GM19397 (cell line): ENCODE measurements at regions not wholly inside any gene's neighbourhood (a gene's known extent, or its start where the extent isn't known, plus 50 kb on each side); places are given as distances from the start of the nearest gene placed in this dataset.
"Not testable (repeated sequence)": the region's sequence is repeated elsewhere in the genome, so short reads cannot be mapped to it uniquely, and the experiment has no call there.

Source experiments
- ATAC-seq: cut with Tn5 transposase; IDR thresholded peaks from one replicate; pipeline ENCODE4 v1.9.1; 2021; ENCODE audit warnings: mild to moderate bottlenecking, moderate library complexity; ENCODE audit not compliant: unreplicated experiment

DNA sequence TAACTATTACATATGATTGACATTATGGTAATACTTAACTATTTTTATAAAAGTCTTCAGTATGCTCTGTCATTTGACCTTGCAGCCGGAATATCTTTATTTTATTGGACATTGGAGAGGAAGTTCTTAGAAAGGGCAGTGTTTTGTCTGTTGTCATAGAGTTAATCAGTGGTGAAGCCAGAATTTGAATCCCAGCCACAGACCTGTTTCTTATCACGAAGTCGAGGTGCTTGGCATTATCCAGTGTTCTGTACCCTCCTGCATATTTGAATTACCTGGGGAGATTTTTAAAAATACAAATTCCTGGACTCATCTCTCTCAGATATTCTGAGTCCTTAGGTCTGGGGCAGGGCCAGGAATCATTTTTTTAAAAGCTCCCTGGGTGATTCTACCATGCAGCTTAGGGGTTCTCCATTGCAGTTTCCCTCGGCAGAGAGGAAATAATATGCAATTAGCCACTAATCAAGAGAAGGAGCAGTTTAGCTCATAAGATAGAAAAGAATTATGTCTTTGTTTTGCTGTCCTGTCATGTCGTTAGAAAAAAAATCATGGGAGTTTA is 195.6 kb upstream of the CFAP20DC start:
- no peak for ATAC-seq

DNA sequence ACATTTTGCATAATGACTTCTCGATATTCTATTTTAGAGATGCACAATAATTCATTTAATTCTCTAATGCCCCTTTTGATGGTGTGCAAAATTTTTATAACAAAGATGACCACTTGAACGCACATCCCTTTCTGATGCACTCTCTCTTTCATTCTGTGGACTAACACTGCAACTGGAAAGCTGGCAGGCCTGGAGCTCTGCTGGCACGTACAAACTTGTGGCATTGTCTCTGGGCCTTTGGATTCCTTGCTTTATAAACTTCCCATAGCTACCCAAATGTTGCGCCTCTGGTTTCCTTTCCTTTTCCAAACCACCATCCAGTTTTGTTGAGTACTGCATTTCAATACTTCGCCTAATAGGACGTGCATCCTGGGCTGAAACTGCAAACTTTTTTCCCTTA is 194.5 kb upstream of the CFAP20DC start:
- no peak for ATAC-seq

DNA sequence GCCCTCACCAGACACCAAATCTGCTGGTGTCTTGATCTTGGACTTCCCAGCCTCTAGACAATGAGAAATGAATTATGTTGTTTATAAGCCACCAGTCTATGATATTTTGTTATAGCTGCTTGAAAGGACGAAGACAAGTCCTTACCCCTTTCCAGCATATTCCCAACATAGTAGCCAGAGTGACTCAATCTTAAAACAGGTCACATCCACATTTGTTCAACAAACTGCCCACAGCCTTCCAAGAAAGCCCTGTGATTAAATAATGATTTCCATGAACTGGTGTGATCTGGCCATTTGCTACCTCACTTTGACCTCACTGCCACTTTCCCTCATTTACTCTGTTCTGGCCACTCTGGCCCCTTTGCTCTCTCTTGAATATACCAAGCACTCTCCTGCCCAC is 193.7 kb upstream of the CFAP20DC start:
- ATAC-seq, result no peak

DNA sequence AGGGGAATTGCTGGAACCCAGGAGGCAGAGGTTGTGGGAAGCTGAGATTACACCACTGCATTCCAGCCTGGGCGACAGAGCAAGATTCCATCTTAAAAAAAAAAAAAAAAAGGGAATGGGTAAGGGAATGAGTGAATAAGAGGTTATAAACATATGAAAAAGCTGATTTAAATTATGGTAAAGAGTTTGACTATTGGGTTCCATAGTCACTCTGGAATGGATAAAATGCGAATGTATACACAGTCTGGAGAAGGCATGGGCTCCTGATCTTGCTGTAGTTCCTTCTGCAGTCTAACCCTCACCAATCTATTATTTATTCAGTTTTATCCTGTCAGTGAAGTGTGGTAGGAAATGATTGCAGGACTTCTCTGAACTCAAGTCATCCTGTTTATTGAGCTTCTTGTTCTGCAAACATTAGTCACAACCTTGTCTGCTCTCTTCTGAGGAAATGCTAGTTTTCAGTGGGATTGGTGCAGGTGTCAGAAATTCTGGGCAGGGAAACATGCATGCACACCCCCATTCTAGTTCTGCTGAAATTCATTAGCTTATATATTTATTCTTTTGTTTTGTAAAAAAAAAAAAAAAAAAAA is 190.9 kb upstream of the CFAP20DC start:
- no peak for ATAC-seq

DNA sequence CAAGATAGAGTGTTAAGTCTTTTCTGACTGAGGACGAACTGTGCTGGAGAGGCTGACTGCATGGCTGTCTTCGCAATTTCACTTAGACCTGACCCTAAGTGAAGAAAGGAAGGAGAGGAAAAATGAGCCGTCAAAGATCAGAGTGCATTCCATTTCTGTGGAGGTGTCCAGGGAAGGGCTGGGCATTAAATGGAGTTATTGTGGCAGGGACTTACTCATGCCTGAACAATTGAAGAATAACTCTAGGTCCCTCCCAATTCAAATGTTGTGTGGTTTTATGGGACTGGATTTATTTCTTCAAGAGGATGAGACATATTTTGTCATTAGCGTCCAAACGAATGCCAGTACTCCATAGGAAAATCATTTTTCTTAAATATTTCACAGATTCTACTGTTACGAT is 187.3 kb upstream of the CFAP20DC start:
- no peak for ATAC-seq

DNA sequence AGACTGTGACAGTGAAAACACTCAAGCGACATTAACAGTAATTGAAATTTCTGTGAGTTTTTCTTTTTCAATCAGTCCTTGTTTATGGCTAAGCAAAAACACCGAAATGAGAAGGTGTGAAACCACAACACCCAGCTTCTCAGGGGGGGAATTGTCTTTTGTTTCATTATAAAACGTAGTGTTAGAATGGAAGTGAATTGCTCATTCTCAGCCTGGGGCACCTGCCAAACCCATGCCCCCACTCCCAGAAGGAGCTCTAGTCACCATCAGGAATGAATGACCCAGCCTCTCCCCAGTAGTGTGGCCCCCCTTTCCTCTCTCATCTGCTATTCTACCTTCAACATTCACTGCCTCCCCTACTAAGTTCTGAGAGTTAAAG is 185.8 kb upstream of the CFAP20DC start:
- ATAC-seq, result no peak

DNA sequence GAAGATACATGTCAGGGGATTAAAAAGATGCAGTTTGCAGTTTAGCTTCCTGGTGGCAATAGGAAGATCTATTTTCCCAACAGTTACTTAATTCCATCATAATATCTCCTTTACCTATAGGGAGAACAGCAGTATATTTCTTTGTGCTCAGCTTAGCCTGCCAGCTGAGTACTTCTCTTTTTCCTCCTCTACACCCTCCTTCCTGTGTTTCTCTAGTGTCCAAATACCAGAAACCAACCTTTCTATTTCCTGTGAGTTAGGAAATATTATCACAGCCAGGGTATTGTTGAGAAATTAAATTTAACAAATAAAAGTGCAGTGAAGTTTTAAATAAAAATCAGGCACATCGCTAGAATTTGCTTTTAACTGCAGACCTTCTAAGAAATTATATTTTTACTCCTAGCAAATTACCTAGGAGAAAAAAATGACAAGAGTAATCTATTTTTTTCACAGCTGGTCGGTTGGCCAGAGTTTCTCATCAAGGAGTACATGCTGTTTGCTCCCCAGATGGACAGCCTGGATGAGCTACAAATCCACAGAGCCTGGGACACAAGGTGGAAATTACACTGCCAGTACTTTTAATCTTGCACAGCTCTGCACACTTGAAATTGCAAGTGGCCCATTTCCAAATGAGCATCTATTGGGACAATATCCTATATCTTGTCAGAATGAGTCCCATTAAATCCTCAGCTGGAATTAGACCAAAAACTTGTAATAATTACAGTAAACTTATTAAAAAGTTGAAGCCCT is 185.2 kb upstream of the CFAP20DC start:
- no peak for ATAC-seq

DNA sequence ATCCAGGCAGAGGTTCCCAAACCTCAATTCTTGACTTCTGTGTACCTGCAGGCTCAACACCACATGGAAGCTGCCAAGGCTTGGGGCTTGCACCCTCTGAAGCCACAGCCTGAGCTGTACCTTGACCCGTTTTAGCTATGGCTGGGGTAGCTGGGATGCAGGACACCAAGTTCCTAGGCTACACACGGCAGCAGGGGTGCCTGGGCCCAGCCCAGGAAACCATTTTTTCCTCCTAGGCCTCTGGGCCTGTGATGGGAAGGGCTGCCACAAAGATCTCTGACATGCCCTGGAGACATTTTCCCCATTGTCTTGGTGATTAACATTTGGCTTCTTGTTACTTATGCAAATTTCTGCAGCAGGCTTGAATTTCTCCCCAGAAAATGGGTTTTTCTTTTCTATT is 180.6 kb upstream of the CFAP20DC start:
- not testable (repeated sequence) for ATAC-seq

DNA sequence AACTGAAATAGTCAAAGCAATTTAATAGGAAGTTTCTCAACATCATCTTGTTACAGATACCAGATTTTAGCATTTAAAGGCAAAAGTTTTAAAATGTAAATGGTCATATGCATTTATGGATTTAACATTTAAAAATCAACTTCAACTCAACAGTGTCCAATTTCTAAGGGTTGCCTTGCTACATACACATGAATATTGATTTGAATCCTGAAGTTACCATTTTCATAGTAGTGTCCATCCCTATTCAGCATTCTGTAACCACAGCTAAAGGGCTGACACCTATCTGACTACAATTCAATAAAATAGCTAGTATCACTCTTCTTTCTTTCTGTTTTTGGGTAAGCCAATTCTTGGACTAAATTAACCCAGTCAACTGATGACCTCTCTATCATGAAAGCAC is 164.0 kb upstream of the CFAP20DC start:
- no peak for ATAC-seq

DNA sequence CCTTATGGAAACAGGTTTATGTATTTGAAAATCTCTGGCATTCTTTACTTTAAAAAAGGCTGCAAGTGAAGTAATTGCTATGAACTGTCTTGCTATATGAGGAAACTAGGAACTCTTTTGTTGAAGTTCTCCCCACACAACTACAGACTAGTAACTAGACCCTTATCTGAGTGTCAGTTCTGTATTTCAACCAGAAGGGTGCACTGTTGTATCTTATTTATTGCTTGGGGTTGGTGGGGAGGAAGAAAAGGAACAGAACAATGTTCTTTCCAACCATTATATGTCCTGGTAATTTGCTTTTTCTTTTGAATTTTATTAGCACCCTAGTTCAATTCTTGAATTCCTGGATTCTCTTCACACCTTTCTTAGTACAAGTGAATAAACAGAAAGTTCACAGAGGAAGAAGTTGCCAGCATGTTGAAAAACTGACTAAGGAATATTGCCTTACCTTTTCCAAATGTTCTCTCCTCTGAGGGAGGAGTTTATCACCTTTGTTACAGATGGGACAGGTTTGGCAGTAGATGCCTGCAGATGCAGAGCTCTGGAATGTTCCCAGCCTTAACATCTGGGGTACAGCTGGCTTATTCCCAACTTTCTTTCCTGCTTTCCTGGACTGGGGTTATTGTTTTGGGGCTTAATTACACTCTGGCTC is 162.4 kb upstream of the CFAP20DC start:
- ATAC-seq, result peak; percentile 67

DNA sequence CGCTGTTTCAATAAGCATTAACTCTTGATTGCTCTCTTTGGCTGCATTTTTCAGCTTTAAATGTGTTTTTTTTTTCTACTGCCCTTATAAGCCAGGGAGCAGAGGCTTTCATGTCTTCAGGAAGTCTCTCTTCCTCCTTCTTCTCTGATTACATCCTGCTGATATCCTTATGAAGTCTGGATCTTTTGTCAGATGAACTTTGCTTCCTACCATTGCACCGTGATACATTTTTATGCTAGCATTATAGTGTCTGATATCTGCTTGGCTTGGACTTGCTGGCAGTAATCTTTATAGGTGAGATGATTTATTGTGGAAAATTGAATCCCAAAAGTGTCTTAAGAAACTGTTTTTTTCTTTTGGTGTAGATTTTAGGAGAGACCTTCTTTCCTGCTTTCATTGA is 160.4 kb upstream of the CFAP20DC start:
- ATAC-seq, result no peak

DNA sequence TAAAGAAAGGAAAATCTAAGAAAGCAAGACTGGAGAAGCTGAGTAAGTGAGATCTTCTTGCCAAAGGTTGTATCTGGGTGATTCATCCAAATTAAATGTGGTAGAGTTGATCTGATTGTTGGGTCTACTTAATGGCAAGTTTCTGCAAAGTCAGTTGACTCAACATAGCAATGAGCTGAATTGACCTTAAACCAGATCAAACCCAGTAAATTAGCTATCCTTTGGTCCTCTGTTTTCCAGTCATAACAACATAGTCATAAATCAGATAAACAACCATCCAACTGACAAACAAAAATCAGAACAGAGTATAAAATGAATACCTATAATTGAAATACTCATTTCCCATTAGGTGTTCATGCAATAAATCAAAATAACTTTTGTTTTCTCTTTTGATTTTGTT is 142.6 kb upstream of the CFAP20DC start:
- no peak for ATAC-seq

DNA sequence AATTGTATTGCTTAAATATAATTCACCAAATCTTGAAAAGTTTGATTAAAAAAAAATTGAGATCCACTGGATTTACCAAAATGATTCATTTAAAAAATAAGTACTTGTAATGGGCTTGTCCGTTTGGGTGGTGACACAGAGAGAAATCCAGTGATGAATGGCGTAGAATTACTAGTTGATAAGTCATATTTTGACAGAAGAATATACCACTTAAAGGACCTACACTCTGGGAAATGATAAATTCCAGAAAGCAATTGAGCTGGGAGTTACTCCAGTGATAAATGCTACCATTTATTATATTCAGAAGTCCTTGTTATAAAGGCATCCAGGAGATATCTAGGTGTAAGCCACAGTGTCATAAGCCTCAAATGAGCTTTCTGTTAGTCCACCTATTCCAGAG is 141.8 kb upstream of the CFAP20DC start:
- no peak for ATAC-seq

DNA sequence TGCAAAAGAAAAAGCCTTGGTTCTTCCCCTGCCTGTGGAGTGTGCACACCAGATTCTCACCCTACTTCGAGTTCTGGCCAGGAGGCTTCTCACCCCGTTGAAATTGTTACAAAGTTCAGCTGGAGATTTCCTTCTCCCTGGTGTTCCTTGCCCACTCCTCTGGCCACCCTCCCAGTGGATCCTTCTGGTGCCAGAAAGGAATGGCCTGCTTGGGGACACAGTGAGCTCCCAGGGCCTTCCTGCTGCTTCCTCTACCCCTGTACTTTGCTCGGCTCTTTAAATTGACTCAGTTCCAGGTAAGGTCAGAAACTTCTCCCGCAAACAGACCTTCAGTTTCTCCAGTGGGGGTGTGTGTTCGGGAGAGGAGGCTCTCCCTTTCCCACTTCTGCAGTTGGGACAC is 140.1 kb upstream of the CFAP20DC start:
- ATAC-seq, result no peak

DNA sequence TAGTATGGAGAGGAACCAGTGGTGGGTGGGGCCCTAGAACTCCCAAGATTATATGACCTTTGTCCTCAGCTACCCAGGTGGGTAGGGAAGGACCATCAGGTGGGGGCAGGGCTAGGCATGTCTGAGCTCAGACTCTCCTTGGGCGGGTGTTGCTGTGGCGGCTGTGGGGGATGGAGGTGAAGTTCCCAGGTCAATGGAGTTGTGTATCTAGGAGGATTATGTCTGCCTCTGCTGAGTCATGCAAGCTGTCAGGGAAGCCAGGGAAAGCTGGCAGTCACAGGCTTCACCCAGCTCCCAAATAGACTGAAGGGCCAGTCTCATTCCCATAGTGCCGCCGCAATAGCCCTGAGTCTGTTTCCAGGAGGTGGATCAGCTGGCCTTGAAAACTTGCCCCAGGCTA is 139.7 kb upstream of the CFAP20DC start:
- ATAC-seq, result no peak

DNA sequence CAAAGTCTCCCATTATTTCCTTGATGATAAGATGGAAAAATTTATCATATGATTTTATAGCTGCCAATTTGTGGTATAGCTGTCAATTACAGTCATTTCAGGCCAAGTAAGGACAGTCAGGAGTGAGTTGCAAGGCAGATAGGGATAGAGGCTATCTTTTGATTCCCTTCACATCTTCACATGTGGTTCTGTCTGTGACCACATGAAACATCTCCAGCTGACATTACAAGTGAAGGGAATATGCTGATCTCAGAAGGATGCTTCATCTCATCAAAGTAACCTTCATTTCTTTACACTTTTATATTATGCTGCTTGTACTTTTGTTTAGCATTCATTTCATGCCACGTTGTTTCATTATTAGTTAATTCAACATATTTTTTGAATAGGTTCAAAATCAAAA is 136.9 kb upstream of the CFAP20DC start:
- no peak for ATAC-seq

DNA sequence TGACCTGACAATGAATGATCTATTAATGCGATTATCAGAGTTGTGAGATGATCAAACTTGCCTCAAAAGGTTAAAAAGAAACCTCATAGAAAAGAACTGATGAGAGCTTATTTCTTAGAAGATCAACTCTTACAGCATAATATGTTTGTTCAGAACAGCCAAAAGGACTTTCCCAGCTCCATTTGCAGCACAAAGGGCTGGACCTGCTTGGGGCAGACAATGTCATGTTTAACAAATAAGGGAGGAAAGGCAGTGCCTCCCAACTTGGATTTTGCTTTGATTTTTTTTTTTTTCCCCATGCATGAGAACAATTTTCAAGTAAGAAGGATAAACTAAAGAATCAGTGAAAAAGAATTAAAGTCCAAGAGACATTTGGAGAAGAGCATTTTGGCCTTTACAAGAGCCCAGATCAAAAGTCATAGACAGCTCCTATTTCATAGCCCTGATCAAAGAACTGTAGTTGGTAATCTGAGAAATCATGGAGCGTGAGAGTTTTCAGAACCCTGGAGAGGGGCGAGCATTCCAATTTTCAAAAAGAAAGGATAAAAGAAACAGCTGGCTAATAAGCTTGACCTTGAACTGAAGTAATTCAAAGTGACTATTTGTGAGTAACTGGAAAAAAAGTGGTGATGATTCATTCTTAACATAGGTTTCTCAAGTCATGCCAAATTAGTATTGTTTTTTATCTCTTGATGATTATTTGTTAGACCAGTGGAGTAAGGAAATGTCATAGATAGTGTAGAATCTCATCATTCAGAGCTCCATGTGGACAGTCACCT is 136.0 kb upstream of the CFAP20DC start:
- no peak for ATAC-seq

DNA sequence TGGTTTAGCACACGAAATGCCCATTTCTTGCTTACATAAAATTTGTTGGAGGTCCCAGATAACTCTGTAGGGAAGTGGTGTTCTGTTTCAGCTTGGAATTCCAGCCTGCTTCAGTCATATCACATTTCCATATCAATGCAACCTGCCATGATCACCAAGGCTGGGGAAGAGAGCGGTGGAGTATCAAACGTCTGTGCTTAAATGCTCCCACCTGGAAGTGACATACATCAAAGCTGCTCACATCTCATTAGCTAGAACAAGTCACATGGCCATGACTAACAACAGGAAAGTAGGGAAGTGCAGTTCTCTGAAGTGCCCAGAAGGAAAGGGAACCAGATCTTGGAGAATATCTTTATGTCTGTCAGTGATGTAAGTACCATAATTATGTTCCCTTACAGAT is 130.2 kb upstream of the CFAP20DC start:
- no peak for ATAC-seq

DNA sequence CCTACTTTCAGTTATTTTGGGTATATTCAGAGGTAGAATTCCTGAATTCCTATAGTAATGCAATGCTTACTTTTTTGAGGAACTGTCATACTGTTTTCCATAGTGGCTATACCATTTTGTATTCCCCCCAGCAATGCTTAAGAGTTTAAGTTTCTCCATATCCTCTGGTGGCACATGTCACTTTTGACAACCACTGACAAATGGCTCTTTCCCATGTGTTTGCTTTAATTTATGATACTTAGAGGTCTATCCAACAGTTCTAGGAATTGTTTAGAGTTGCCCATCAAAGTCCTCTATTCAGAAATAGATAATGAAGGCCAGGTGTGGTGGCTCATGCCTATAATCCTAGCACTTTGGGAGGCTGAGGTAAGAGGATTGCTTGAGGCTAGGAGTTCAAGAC is 128.9 kb upstream of the CFAP20DC start:
- ATAC-seq, result no peak

DNA sequence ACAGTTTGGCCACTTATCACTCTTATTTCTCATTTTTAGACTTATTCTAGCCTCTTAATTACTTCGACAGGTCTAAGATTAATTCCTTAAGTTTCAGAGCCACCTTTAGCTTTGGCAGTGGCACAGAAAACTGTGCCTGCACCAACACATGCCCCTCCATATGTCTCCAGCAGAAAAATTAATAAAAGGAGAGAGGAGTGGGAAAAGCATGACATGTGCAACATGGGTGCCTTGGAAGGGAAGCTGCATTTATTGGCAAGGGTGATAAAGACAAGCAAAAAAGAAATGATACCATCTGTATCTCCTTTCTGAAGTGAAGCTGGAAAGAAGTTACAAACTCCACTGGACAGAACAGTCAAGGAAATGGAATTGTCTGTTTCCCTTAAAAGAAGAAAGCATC is 121.7 kb upstream of the CFAP20DC start:
- ATAC-seq, result no peak

DNA sequence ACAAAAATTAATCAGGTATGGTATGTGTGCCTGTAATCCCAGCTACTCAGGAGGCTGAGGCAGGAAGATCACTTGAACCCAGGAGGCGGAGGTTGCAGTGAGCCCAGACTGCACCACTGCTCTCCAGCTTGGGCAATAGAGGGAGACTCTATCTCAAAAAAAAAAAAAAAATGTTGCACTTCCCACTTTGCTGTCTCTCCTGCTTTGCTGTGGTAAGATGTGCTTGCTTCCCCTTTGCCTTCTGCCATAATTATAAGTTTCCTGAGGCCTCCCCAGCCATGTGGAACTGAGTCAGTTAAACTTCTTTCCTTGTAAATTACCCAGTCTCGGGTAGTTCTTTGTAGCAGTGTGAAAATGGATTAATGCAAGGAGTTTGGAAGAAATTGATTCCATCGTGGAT is 120.3 kb upstream of the CFAP20DC start:
- not testable (repeated sequence) for ATAC-seq
